Inferior parietal cortex (tissue), 1 donor: ENCODE measurements at regions not wholly inside any gene's neighbourhood (a gene's known extent, or its start where the extent isn't known, plus 50 kb on each side); places are given as distances from the start of the nearest gene placed in this dataset.

Experiments
- DNase-seq: peaks from one replicate; pipeline ENCODE4 v3.0.0-alpha.2; 2016; ENCODE audit errors: extremely low spot score

GRCh38 chrX:15983034-15983433, 128.4 kb upstream of the AP1S2 start:
- DNase-seq = no peak

DNA sequence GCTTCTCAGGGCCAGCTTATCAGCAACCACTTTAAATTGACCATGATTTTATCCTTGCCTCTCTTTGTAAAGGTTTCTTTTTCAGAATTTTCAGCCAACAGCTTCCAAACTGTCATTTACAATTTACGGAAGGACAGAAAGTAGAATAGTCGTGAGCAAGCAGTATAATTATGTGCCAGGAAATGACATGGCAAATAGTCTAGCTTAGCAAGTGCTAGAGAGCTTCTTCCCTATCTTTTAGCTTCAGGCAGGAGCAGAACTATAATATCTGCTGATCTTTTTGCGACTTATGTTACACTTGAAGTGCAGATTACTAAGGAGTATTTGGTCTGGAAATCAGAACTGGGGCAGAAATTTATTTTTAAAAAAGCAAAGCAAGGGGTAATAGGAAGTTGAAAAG, 123.0 kb upstream of the AP1S2 start:
- DNase-seq = no peak

DNA sequence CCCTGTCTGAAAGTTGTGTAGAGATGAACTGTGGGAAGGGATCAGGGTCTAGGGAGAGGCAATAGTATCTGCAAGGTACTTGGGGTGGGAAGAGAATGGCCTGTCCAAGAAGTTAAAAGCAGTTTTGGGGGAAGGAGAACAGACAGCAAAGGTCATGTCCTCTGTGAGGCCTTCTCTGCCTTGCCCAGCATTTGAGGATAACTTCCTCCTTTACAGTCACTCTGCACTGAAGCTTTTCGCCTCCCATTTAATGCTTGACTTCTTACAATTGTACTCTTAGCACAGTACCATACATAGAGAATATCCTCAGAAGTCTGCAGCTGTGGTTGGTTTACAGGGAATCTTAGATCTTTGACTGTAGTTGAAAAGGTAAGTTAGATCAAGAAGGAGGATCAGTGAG, 121.8 kb upstream of the AP1S2 start:
- no peak for DNase-seq

- no peak for DNase-seq
Observed at GRCh38 chrX:15973946-15974345, 119.3 kb upstream of the AP1S2 start.

- DNase-seq = peak; percentile 66
Observed at GRCh38 chrX:15973299-15973698, 118.7 kb upstream of the AP1S2 start.

- DNase-seq = no peak
Observed at GRCh38 chrX:15971696-15972095, 117.1 kb upstream of the AP1S2 start.

- no peak for DNase-seq
Observed at GRCh38 chrX:15963858-15964257, 109.2 kb upstream of the AP1S2 start.

DNA sequence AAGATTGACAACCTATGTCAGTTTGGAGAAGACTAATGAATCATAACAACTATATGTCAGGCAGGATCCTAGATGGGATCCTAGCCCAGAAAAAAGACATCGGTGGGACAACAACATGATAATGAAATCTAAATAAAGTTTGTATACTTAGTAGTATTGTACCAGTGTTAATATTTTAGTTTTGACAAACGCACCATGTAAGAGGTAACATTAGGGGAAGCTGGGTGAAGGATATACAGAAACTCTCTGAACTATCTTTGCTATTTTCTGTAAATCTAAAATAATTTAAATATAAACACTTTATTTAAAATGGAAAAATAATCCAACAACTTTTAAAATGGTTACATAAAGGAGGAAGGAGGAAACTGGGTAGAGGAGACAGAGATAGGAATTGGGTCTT, 105.6 kb upstream of the AP1S2 start:
- DNase-seq = no peak

- DNase-seq = no peak
Observed at GRCh38 chrX:15956681-15957080, 102.1 kb upstream of the AP1S2 start.

DNA sequence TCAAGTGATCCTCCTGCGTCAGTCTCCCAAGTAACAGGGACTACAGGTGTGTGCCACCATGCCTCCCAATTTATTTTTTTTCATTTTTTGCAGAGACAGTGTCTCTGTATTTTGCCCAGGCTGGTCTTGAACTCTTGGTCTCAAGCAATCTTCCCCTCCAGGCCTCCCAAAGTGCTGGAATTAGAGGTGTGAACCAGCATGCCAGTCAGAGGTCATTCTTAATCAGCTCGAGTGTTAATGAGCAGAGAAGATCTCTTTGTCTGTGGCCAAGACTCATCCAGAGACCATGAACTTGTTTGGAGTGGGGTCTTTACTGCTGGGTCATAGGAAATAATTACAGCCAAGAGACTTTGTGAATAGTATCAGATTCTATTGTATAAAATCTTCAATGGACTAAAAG, 99.2 kb upstream of the AP1S2 start:
- no peak for DNase-seq

- no peak for DNase-seq
Observed at GRCh38 chrX:15952212-15952611, 97.6 kb upstream of the AP1S2 start.

DNA sequence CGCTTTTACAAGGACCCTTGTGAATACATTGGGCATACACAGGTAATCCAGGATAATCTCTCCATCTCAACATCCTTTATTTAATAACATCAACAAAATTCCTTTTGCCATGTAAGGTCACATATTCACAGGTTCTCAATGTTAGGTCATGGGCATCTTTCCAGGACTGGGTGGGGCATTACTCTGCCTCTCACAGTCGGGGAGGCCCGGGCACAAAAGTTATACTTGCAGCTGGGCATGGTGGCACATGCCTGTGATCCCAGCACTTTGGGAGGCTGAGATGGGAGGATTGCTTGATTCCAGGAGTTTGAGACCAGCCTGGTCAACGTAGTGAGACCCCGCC, 93.7 kb upstream of the AP1S2 start:
- DNase-seq = no peak

DNA sequence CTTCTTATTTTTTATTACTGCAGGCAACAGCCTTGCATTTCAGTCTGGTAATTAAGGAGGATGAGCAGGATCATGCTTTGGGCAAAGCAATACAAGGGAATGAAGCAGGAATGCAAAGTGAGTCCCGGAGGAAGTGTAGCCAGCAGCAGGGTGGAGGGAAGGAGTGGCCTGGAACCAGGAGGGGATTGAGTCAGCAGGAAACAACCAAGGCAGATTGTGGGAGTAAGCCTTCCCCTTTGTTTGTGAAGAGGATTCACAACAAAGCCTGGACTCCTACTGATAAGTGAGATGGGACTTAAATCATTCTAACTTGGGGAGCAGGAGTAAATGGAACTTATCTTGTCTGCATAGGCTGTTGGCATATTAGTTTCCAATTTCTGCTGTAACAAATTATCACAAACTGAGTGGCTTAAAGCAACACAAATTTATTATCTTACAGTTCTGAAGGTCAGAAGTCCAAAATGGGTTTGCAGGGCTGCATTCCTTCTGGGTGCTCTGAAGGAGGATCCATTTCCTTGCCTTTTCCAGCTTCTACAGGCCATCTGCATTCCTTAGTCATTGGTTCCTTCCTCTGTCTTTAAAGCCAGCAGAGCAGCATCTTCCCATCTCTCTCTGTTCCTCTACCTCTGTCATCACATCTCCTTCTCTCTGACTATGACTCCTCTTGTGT, 93.2 kb upstream of the AP1S2 start:
- no peak for DNase-seq

GRCh38 chrX:15946783-15947580, 92.4 kb upstream of the AP1S2 start:
- no peak for DNase-seq

- no peak for DNase-seq
Observed at GRCh38 chrX:15943391-15943790, 88.8 kb upstream of the AP1S2 start.

DNA sequence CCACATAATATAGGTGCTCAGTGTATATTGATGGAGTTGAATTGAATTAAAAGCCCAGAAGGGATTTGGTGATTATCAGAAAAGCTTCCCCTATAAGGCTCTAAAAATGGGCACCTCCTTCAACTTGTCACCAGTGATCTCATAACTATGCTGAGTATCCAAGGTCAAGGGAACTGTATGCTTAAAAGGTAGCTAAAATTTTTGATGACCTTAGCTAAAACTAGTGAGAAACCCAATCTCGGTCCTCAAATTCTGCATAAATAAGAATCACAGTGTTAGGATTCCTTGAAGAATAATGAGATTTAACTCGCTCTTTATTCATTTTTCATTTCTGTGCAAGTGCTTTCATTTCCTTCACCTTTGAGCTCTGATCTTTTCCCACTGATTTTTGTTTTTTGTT, 87.7 kb upstream of the AP1S2 start:
- DNase-seq = no peak

- no peak for DNase-seq
Observed at GRCh38 chrX:15939737-15940136, 85.1 kb upstream of the AP1S2 start.

DNA sequence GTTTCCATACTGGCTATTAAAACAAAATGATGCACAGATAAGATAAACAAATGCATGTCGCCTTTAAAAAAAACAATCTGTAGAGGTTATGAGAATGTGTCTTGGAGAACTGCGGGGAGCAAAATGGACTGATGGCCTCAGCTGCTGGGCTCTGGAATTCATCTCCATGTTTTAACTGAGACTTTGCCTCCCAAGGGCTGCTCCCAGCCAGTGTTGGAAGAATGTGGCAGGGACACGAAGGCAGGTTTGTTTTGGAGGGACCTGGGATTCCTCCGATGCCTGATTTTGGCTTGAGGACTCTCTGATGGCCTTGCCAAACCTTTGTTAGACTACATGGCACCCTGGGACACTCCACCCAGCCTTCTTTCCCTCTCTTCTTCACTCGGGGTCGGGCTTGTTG, 83.5 kb upstream of the AP1S2 start:
- DNase-seq = no peak

- no peak for DNase-seq
Observed at GRCh38 chrX:15931362-15931761, 76.7 kb upstream of the AP1S2 start.

- no peak for DNase-seq
Observed at GRCh38 chrX:15930585-15930984, 76.0 kb upstream of the AP1S2 start.

DNA sequence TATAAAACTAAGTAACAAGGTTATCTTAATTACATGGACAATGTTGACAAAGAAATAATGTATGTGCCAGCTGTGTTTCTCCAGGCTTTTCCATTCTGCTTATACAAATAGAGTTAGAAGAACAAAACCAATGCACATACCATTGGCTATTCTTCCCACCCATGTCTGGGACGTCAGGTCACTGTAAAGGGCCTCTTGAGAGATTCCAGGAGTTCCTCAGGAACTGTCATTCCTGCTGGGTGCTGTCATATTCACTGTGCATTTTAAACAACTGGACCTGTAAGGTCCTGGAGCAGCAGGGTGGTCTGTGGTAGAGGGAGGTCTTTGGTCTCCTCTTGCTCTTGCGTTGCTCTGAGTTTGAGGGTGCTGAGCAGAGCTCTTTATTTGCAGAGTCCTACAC, 74.6 kb upstream of the AP1S2 start:
- no peak for DNase-seq

GRCh38 chrX:15926622-15927021, 72.0 kb upstream of the AP1S2 start:
- DNase-seq = no peak

- no peak for DNase-seq
Observed at GRCh38 chrX:15918003-15918402, 63.4 kb upstream of the AP1S2 start.

- DNase-seq = no peak
Observed at GRCh38 chrX:15916704-15917084, 62.1 kb upstream of the AP1S2 start.
